ENCODE measurements at regions not wholly inside any gene's neighbourhood (a gene's known extent, or its start where the extent isn't known, plus 50 kb on each side); places are given as distances from the start of the nearest gene placed in this dataset.

DNA sequence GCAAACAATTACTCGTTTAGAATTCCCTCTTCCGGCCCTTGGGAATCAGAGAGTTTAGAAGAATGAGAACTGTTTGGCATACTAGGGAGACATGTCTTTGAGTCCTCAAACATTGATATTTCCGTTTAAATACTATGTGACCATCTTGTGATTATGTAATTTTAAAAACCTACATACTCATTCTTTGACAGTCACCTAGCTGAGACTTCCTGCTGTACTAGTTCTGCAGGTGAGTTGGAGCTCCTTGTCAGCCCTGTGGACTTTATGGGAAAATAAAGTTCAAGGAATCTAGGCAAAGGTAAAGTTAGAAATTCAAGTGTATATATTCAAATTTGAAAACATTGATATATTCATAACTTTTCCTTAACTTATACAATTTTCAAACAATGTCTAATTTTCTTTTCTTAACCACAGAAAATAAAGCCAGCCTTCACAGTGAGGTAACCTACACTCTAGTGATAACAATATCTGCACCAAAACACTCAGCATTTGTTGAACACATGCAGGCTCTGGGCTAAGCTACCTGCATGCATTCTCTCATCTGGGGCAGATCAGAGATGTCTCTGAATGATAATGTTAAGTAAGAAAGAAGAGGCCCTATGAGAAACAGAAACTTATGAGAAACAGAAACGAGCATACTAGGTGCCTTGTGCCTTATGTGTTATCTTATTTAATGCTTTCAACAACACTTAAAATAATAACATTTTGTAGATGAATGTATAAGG lies 67.0 kb upstream of the BACE2 start:
- Histone ChIP-seq H3K4me1 (no peaks in the 10 kb centered on the region), H3K27ac (replicated peaks in 1 of 4) (no peak overlapping the region), H3K27me3 (peaks cover 0 to 8% (median 0%) of the 10 kb centered on the region in 4 donors), H3K36me3 (no peaks in the 10 kb centered on the region), H3K4me3 (no peak overlapping the region), H3K9me3 (peaks cover 0 to 6% (median 1%) of the 10 kb centered on the region in 4 donors)
- no peak for DNase-seq (ENCODE audit: extremely low spot score)
- TF ChIP-seq POLR2AphosphoS5 (IDR thresholded peaks at IDR 0.05) (no peak), POLR2A (IDR thresholded peaks at IDR 0.05; ENCODE audit: low read depth) (no peak)
- intact Hi-C loops (cut with DNase I), result no loop called here
- WGBS, result 81% methylated on average over 4 of the region's 4 CpGs

DNA sequence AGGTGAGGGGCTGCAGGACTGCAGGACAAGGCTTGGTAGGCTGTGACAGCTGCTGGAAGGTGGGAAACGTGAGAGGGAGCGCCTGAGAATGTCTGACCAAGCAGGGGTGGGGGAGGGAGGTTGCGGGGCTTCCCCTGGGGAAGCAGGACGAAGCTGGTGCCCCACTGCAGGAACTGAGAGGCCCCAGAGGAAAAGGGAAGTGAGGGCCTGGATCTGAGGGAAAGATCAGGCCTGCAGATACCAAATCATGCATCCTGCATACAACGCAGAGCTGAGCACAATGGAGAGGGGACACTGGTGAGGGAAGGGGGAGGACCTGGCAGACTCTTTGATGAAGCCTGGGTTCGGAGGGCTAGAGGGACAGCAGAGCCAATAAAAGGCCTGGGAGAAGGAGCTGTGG lies 65.7 kb upstream of the BACE2 start:
- no peak for DNase-seq (ENCODE audit: extremely low spot score)
- peaks cover 0 to 6% (median 1%) of the 10 kb centered on the region in 4 donors for H3K9me3 ChIP-seq
- WGBS, result 22% methylated on average over 6 of the region's 6 CpGs

DNA sequence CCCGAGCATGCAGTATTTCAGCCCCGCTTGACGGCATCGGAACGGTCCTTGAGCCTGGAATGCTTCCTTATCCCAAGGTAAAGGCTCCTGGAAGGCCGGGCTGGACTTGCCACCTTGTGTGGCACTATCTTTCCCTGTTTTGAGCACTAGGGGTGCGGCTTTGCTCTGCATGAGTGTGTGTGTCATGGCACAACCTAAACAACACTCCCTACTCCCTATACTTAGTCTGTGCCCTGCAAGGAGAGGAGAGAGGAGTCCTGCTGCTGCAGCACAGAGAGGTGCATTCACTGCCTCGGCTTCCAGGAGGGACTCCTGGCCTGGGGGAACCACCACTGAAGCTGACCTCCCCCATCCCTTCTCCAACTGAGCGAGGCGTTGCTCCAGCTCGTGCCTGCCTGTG lies 60.4 kb upstream of the BACE2 start:
- TF ChIP-seq POLR2AphosphoS5 (IDR thresholded peaks at IDR 0.05), result no peak
- TF ChIP-seq, protein P1, sequence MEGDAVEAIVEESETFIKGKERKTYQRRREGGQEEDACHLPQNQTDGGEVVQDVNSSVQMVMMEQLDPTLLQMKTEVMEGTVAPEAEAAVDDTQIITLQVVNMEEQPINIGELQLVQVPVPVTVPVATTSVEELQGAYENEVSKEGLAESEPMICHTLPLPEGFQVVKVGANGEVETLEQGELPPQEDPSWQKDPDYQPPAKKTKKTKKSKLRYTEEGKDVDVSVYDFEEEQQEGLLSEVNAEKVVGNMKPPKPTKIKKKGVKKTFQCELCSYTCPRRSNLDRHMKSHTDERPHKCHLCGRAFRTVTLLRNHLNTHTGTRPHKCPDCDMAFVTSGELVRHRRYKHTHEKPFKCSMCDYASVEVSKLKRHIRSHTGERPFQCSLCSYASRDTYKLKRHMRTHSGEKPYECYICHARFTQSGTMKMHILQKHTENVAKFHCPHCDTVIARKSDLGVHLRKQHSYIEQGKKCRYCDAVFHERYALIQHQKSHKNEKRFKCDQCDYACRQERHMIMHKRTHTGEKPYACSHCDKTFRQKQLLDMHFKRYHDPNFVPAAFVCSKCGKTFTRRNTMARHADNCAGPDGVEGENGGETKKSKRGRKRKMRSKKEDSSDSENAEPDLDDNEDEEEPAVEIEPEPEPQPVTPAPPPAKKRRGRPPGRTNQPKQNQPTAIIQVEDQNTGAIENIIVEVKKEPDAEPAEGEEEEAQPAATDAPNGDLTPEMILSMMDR (IDR thresholded peaks at IDR 0.05), result no peak
- no peak for TF ChIP-seq POLR2A (IDR thresholded peaks at IDR 0.05; ENCODE audit: low read depth)
- no peak for TF ChIP-seq EP300 (IDR thresholded peaks at IDR 0.05)
- 94% methylated on average over 11 of the region's 11 CpGs for WGBS
- H3K4me1 ChIP-seq, result no peaks in the 10 kb centered on the region
- H3K27me3 ChIP-seq, result peaks cover 0 to 53% (median 0%) of the 10 kb centered on the region in 4 donors
- H3K9me3 ChIP-seq, result no peaks in the 10 kb centered on the region
- DNase-seq (ENCODE audit: extremely low spot score), result no peak
- H3K36me3 ChIP-seq, result no peaks in the 10 kb centered on the region
- H3K4me3 ChIP-seq, result no peak overlapping the region
- H3K27ac ChIP-seq (replicated peaks in 1 of 4), result no peak overlapping the region
- intact Hi-C loops (cut with DNase I), result no loop called here

More for the DNA sequence above, 65.7 kb upstream of the BACE2 start:
- Histone ChIP-seq H3K4me3 (no peak overlapping the region), H3K36me3 (no peaks in the 10 kb centered on the region), H3K27ac (replicated peaks in 1 of 4) (no peak overlapping the region), H3K27me3 (peaks cover 0 to 12% (median 0%) of the 10 kb centered on the region in 4 donors), H3K4me1 (no peaks in the 10 kb centered on the region)
- TF ChIP-seq POLR2A (IDR thresholded peaks at IDR 0.05; ENCODE audit: low read depth) (no peak), POLR2AphosphoS5 (IDR thresholded peaks at IDR 0.05) (no peak), EP300 (IDR thresholded peaks at IDR 0.05) (no peak)
- TF ChIP-seq, protein P1 (IDR thresholded peaks at IDR 0.05), result no peak
- intact Hi-C loops (cut with DNase I), result no loop called here

DNA sequence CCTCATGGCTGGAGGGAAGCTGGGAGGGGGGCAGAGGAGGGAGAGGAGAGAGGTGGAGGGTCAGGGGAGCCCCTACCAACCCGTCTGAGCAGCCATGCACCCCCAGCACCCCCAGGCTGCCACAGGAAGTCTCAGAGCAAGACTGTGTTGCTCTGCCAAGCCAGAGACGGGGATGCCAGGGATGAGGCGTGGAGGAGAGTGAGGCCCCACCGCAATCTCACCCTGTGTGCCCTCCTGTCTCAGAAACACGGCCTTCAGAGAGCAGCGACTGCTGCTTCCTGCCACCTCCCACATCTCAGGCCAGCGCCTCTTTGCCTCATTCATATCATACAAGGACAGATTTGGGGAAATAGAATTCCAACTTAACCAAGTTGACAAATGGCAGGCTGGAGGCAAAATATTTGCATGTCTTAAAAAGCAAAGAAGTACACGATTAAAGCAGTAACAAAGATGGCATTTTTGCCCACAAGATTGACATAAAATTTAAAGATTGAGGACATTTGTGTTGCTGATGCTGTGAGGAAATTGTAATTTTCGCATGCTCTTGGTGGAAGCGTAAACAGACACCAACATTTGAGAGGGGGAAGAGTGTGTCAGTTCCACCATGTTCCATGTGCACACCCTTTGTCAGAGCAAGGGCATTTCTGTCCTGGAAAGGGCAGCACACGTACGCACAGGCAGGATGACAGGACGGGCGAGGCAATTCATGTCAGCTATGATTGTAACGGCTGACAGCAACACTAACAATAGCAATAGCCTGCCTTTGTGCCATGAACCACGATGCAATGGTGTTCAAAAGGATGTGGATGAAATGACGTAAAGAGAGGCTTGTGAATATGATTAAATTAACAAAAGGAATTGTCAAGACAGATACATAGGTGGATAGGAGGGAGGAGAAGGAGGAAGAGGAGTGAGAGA lies 59.0 kb upstream of the BACE2 start:
- Histone ChIP-seq H3K27ac (replicated peaks in 1 of 4) (no peak overlapping the region), H3K4me3 (no peak overlapping the region), H3K27me3 (peaks cover 0 to 53% (median 0%) of the 10 kb centered on the region in 4 donors), H3K4me1 (peaks cover 0 to 4% (median 0%) of the 10 kb centered on the region in 4 donors), H3K9me3 (no peaks in the 10 kb centered on the region), H3K36me3 (no peaks in the 10 kb centered on the region)
- WGBS, result 54% methylated on average over 17 of the region's 17 CpGs
- no peak for TF ChIP-seq POLR2A (IDR thresholded peaks at IDR 0.05; ENCODE audit: low read depth)
- no peak for DNase-seq (ENCODE audit: extremely low spot score)
- intact Hi-C loops (cut with DNase I), result no loop called here

DNA sequence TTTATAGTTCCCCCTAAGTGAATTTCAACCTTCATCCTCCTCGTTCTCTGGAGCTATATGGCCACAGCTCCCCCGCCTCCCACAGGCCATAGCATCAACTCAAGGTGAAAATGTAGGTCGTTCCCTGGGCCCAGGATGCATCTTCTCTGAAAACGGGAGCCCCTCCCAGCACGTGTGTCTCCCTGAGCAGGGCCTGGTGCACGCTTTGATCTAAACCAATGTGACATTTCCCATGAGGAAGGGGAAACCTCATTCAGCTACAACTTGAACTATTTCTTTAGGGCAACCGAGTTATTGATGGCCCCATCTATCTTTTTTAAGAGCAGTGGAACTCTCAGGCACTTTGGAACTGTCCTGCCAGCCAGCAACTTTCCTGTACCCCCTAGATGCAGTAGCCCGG lies 57.8 kb upstream of the BACE2 start:
- TF ChIP-seq, protein P1 (IDR thresholded peaks at IDR 0.05), result no peak
- TF ChIP-seq POLR2AphosphoS5 (IDR thresholded peaks at IDR 0.05), result no peak
- no peak for TF ChIP-seq EP300 (IDR thresholded peaks at IDR 0.05)
- TF ChIP-seq POLR2A (IDR thresholded peaks at IDR 0.05; ENCODE audit: low read depth), result no peak
- no peaks in the 10 kb centered on the region for H3K36me3 ChIP-seq
- no peaks in the 10 kb centered on the region for H3K9me3 ChIP-seq
- 91% methylated on average over 8 of the region's 8 CpGs for WGBS
- no peak for DNase-seq (ENCODE audit: extremely low spot score)
- peaks cover 0 to 4% (median 0%) of the 10 kb centered on the region in 4 donors for H3K4me1 ChIP-seq
- H3K4me3 ChIP-seq, result no peak overlapping the region
- intact Hi-C loops (cut with DNase I), result no loop called here
- H3K27me3 ChIP-seq, result peaks cover 0 to 45% (median 0%) of the 10 kb centered on the region in 4 donors
- no peak overlapping the region for H3K27ac ChIP-seq (replicated peaks in 1 of 4)
